ENCODE measurements at regions not wholly inside any gene's neighbourhood (a gene's known extent, or its start where the extent isn't known, plus 50 kb on each side); places are given as distances from the start of the nearest gene placed in this dataset.

DNA sequence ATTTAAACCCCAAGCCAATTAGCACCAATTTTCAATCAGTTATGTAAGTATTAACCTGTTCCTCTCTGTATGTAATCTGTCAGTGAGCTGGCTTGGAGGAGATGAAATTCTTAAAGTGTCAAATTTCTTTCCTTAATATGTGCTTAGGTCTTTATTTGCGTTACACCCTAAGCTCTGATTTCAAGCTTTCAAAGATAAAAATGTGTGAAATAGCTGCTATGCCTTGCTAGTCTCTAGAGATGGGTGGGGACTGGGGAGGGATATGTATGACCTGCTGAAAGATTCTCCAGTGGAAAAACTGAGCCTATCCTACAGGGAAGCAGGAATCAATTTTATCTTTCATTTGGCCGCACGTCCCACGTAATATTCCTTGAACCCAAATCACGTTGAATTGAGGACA, 264.5 kb downstream of the RND3 start:
- TF ChIP-seq EZH2 (IDR thresholded peaks at IDR 0.05; ENCODE audit: low read length), result no peak
- TF ChIP-seq, protein P1, sequence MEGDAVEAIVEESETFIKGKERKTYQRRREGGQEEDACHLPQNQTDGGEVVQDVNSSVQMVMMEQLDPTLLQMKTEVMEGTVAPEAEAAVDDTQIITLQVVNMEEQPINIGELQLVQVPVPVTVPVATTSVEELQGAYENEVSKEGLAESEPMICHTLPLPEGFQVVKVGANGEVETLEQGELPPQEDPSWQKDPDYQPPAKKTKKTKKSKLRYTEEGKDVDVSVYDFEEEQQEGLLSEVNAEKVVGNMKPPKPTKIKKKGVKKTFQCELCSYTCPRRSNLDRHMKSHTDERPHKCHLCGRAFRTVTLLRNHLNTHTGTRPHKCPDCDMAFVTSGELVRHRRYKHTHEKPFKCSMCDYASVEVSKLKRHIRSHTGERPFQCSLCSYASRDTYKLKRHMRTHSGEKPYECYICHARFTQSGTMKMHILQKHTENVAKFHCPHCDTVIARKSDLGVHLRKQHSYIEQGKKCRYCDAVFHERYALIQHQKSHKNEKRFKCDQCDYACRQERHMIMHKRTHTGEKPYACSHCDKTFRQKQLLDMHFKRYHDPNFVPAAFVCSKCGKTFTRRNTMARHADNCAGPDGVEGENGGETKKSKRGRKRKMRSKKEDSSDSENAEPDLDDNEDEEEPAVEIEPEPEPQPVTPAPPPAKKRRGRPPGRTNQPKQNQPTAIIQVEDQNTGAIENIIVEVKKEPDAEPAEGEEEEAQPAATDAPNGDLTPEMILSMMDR (optimal IDR thresholded peaks at IDR 0.05 in 1 of 3, IDR thresholded peaks at IDR 0.05 in 1 of 3, conservative IDR thresholded peaks at IDR 0.05 in 1 of 3; ENCODE audit: extremely low read depth in 1 of 3, insufficient read depth in 2 of 3, low read length in 3 of 3), result no peak

Data from keratinocyte (primary cell).